ENCODE measurements at regions not wholly inside any gene's neighbourhood (a gene's known extent, or its start where the extent isn't known, plus 50 kb on each side); places are given as distances from the start of the nearest gene placed in this dataset.

GRCh38 chr22:47783433-47784366, 1021.2 kb downstream of the TBC1D22A start:
- no peak for DNase-seq (ENCODE audit: low spot score)

- no peak for DNase-seq (ENCODE audit: low spot score)
Measured at GRCh38 chr22:47782328-47783075, 1020.1 kb downstream of the TBC1D22A start.

GRCh38 chr22:47781427-47782111, 1019.1 kb downstream of the TBC1D22A start:
- no peak for DNase-seq (ENCODE audit: low spot score)

GRCh38 chr22:47781024-47781423, 1018.6 kb downstream of the TBC1D22A start:
- no peak for DNase-seq (ENCODE audit: low spot score)

- no peak for DNase-seq (ENCODE audit: low spot score)
Measured at GRCh38 chr22:47780281-47780875, 1017.9 kb downstream of the TBC1D22A start.

- DNase-seq (ENCODE audit: low spot score), result no peak
Measured at GRCh38 chr22:47779474-47779873, 1017.0 kb downstream of the TBC1D22A start.

GRCh38 chr22:47778160-47778658, 1015.8 kb downstream of the TBC1D22A start:
- DNase-seq (ENCODE audit: low spot score), result no peak

GRCh38 chr22:47777426-47777825, 1015.0 kb downstream of the TBC1D22A start:
- DNase-seq (ENCODE audit: low spot score), result no peak

GRCh38 chr22:47776329-47776728, 1013.9 kb downstream of the TBC1D22A start:
- DNase-seq (ENCODE audit: low spot score), result no peak

- no peak for DNase-seq (ENCODE audit: low spot score)
Measured at GRCh38 chr22:47775686-47776085, 1013.2 kb downstream of the TBC1D22A start.

- no peak for DNase-seq (ENCODE audit: low spot score)
Measured at GRCh38 chr22:47775191-47775590, 1012.7 kb downstream of the TBC1D22A start.

- no peak for DNase-seq (ENCODE audit: low spot score)
Measured at GRCh38 chr22:47773635-47774034, 1011.2 kb downstream of the TBC1D22A start.

GRCh38 chr22:47772864-47773263, 1010.4 kb downstream of the TBC1D22A start:
- DNase-seq (ENCODE audit: low spot score), result no peak

- no peak for DNase-seq (ENCODE audit: low spot score)
Measured at GRCh38 chr22:47769652-47770051, 1007.2 kb downstream of the TBC1D22A start.

GRCh38 chr22:47768027-47768426, 1005.6 kb downstream of the TBC1D22A start:
- DNase-seq (ENCODE audit: low spot score), result no peak

- no peak for DNase-seq (ENCODE audit: low spot score)
Measured at GRCh38 chr22:47767403-47767802, 1005.0 kb downstream of the TBC1D22A start.

GRCh38 chr22:47765757-47766156, 1003.3 kb downstream of the TBC1D22A start:
- no peak for DNase-seq (ENCODE audit: low spot score)

- DNase-seq (ENCODE audit: low spot score), result no peak
Measured at GRCh38 chr22:47762141-47762540, 999.7 kb downstream of the TBC1D22A start.

- no peak for DNase-seq (ENCODE audit: low spot score)
Measured at GRCh38 chr22:47759909-47760308, 997.5 kb downstream of the TBC1D22A start.

- no peak for DNase-seq (ENCODE audit: low spot score)
Measured at GRCh38 chr22:47757741-47758140, 995.3 kb downstream of the TBC1D22A start.

GRCh38 chr22:47750086-47750485, 987.6 kb downstream of the TBC1D22A start:
- no peak for DNase-seq (ENCODE audit: low spot score)

GRCh38 chr22:47748957-47749356, 986.5 kb downstream of the TBC1D22A start:
- DNase-seq (ENCODE audit: low spot score), result no peak

Measured in H4 (cell line).